ENCODE measurements at regions not wholly inside any gene's neighbourhood (a gene's known extent, or its start where the extent isn't known, plus 50 kb on each side); places are given as distances from the start of the nearest gene placed in this dataset.

DNA sequence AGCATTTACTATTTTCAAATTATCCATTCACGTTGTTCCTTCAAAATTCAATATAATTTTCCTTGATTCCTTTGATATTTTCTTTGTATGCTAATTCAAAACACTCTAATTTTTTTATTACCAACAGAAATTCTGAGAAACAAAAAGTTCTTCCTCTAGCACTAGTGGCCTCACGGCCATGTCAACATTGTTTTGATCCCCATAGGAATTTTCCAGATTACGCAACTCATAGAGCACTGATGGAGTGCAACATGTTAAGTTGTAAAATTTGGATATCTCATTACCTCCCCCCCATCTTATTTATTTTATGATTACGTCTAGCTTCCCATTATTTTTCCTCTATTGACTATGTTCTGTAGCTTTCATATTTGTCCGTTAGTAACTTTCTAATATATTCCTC lies 745.3 kb downstream of the TUSC7 start:
- TF ChIP-seq CTCF (IDR thresholded peaks at IDR 0.05 in 8 of 11, conservative IDR thresholded peaks at IDR 0.05 in 3 of 11) = no peak
- no peak for TF ChIP-seq POLR2A (IDR thresholded peaks at IDR 0.05)

Data from spleen (tissue), 7 donors.